Thoracic aorta (tissue), 2 donors: ENCODE measurements at regions not wholly inside any gene's neighbourhood (a gene's known extent, or its start where the extent isn't known, plus 50 kb on each side); places are given as distances from the start of the nearest gene placed in this dataset.

Experiments used
- ATAC-seq: fragments of 150-250 bp; one replicate; pipeline ENCODE4 v1.8.0; 2017; ENCODE audit warnings: low read depth; ENCODE audit not compliant: insufficient number of reproducible peaks, low FRiP score
- DNase-seq: peaks from one replicate; pipeline ENCODE4 v3.0.0-alpha.2; 2020; ENCODE audit warnings: low spot score
- H3K27ac ChIP-seq, 2 donors: fragments of 200-600 bp; sonication (generic); 1 replicate in 1 of 2; 2 replicates in 1 of 2; pipeline ENCODE4 v1.5.1; 2016; ENCODE audit warnings: mild to moderate bottlenecking in 2 of 2, moderate library complexity in 2 of 2
- H3K27me3 ChIP-seq: fragments of 200-600 bp; sonication (generic); replicated peaks from 2 replicates; pipeline ENCODE4 v1.6.0; 2016; ENCODE audit warnings: mild to moderate bottlenecking; ENCODE audit not compliant: insufficient read depth
- H3K36me3 ChIP-seq: fragments of 200-600 bp; sonication (generic); one replicate; pipeline ENCODE4 v1.5.1; 2016
- H3K4me1 ChIP-seq, 2 donors: fragments of 200-600 bp; sonication (generic); 1 replicate in 1 of 2; 2 replicates in 1 of 2; pipeline versions ENCODE4 v1.5.1 to v1.6.0; 2016; ENCODE audit warnings: low read depth in 2 of 2, mild to moderate bottlenecking in 1 of 2; ENCODE audit not compliant: control insufficient read depth in 1 of 2
- H3K4me3 ChIP-seq: fragments of 200-600 bp; sonication (generic); 2 replicates; pipeline ENCODE4 v1.5.1; 2016; ENCODE audit warnings: mild to moderate bottlenecking
- H3K9me3 ChIP-seq: fragments of 200-600 bp; sonication (generic); 2 replicates; pipeline ENCODE4 v1.5.1; 2016
- CTCF ChIP-seq: fragments of 200-600 bp; sonication (generic); IDR thresholded peaks from one replicate; pipeline ENCODE4 v1.5.1; 2019; ENCODE audit warnings: antibody characterized with exemption

- TF ChIP-seq CTCF: no peak
- H3K4me1 ChIP-seq: no peaks in the 10 kb centered on the region
- no peak overlapping the region for H3K4me3 ChIP-seq
- H3K27ac ChIP-seq: no peak overlapping the region
- H3K9me3 ChIP-seq: no peaks in the 10 kb centered on the region
- no peak for DNase-seq
- no peak for ATAC-seq
- H3K36me3 ChIP-seq: no peaks in the 10 kb centered on the region
- no peaks in the 10 kb centered on the region for H3K27me3 ChIP-seq
Observed at GRCh38 chr2:239870863-239871262, 154.3 kb downstream of the NDUFA10 start.

- ATAC-seq: no peak
- DNase-seq: no peak
- Histone ChIP-seq H3K4me3 (no peak overlapping the region), H3K27ac (no peak overlapping the region), H3K4me1 (no peaks in the 10 kb centered on the region), H3K36me3 (no peaks in the 10 kb centered on the region), H3K9me3 (no peaks in the 10 kb centered on the region), H3K27me3 (no peaks in the 10 kb centered on the region)
- TF ChIP-seq CTCF: no peak
Observed at GRCh38 chr2:239870276-239870675, 154.9 kb downstream of the NDUFA10 start.

GRCh38 chr2:239869272-239870155, 155.6 kb downstream of the NDUFA10 start:
- DNase-seq (no peak), ATAC-seq (no peak)
- Histone ChIP-seq H3K4me3 (no peak overlapping the region), H3K27ac (no peak overlapping the region), H3K27me3 (no peaks in the 10 kb centered on the region), H3K4me1 (no peaks in the 10 kb centered on the region), H3K36me3 (no peaks in the 10 kb centered on the region), H3K9me3 (no peaks in the 10 kb centered on the region)
- TF ChIP-seq CTCF: no peak

- Histone ChIP-seq H3K9me3 (no peaks in the 10 kb centered on the region), H3K4me1 (no peaks in the 10 kb centered on the region), H3K4me3 (no peak overlapping the region), H3K27me3 (no peaks in the 10 kb centered on the region), H3K27ac (no peak overlapping the region), H3K36me3 (no peaks in the 10 kb centered on the region)
- no peak for TF ChIP-seq CTCF
- no peak for DNase-seq
- no peak for ATAC-seq
Observed at GRCh38 chr2:239868556-239869181, 156.5 kb downstream of the NDUFA10 start.

GRCh38 chr2:239866778-239867177, 158.4 kb downstream of the NDUFA10 start:
- H3K36me3 ChIP-seq: no peaks in the 10 kb centered on the region
- TF ChIP-seq CTCF: no peak
- H3K9me3 ChIP-seq: no peaks in the 10 kb centered on the region
- ATAC-seq (no peak), DNase-seq (no peak)
- H3K27ac ChIP-seq: no peak overlapping the region
- no peaks in the 10 kb centered on the region for H3K27me3 ChIP-seq
- no peaks in the 10 kb centered on the region for H3K4me1 ChIP-seq
- no peak overlapping the region for H3K4me3 ChIP-seq
